ENCODE measurements at regions not wholly inside any gene's neighbourhood (a gene's known extent, or its start where the extent isn't known, plus 50 kb on each side); places are given as distances from the start of the nearest gene placed in this dataset.

GRCh38 chr2:208654056-208654455 is 247.5 kb downstream of the PTH2R start:
- DNase-seq (ENCODE audit: low read depth): no peak

DNA sequence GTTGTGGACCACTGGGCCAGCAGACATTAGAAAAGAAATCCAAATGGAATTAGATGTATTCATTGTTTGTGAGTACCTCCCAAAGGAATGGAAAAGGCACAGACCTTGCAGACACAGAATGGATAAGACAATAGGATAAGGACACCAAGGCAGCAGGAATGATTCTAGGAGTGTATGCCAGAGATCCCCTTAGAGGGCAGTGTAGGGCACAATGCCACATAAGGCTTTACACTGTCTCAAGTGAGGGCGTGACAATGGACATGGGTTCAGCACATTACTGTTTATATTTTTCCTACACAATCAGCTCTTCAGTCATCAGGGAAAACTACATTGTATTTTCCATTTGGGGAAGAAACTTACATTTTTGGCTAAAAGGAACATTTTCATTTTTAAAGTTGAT is 250.9 kb downstream of the PTH2R start:
- DNase-seq (ENCODE audit: low read depth): peak; percentile 11
- TF ChIP-seq, protein P1, sequence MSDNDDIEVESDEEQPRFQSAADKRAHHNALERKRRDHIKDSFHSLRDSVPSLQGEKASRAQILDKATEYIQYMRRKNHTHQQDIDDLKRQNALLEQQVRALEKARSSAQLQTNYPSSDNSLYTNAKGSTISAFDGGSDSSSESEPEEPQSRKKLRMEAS (IDR thresholded peaks at IDR 0.05; ENCODE audit: low read depth, low read length): no peak
- TF ChIP-seq CTCF (IDR thresholded peaks at IDR 0.05; ENCODE audit: low read depth, low read length): no peak
- H3K4me3 ChIP-seq (ENCODE audit: low read depth, low read length): no peak overlapping the region

More at GRCh38 chr2:208654056-208654455, 247.5 kb downstream of the PTH2R start:
- TF ChIP-seq, protein P1 (IDR thresholded peaks at IDR 0.05; ENCODE audit: low read depth, low read length): no peak
- TF ChIP-seq CTCF (IDR thresholded peaks at IDR 0.05; ENCODE audit: low read depth, low read length): no peak
- no peak for TF ChIP-seq MYC (IDR thresholded peaks at IDR 0.05; ENCODE audit: low read depth, low read length)
- no peak overlapping the region for H3K4me3 ChIP-seq (ENCODE audit: low read depth, low read length)

GRCh38 chr2:208669394-208669793 is 262.8 kb downstream of the PTH2R start:
- no peak for DNase-seq (ENCODE audit: low read depth)
- no peak overlapping the region for H3K4me3 ChIP-seq (ENCODE audit: low read depth, low read length)
- TF ChIP-seq CTCF (IDR thresholded peaks at IDR 0.05; ENCODE audit: low read depth, low read length) (no peak), POLR2A (IDR thresholded peaks at IDR 0.05; ENCODE audit: extremely low read depth, insufficient read length) (no peak), MYC (IDR thresholded peaks at IDR 0.05; ENCODE audit: low read depth, low read length) (no peak)
- TF ChIP-seq, protein P1 (IDR thresholded peaks at IDR 0.05; ENCODE audit: low read depth, low read length): no peak

DNA sequence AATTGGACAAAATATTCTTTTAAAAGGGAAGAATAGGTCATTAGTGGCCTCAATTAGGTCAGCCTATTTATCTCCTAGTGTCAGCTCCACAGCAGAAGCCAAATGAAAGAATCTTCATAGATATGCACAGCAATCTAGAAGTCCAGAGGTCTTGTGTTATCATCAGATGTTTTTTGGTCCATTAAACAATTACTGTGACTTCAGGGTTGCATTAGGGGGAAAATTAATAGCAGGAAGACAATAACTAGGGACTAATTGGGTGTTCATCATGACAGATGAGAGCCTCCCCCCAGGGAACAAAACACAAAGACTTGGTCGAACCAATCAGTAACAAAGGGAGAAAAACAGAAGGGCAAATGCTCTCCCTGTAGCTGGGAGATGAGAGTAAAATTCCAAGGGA is 264.7 kb downstream of the PTH2R start:
- H3K4me3 ChIP-seq (ENCODE audit: low read depth, low read length): no peak overlapping the region
- DNase-seq (ENCODE audit: low read depth): no peak
- no peak for TF ChIP-seq MYC (IDR thresholded peaks at IDR 0.05; ENCODE audit: low read depth, low read length)
- no peak for TF ChIP-seq POLR2A (IDR thresholded peaks at IDR 0.05; ENCODE audit: extremely low read depth, insufficient read length)
- TF ChIP-seq CTCF (IDR thresholded peaks at IDR 0.05; ENCODE audit: low read depth, low read length): no peak
- TF ChIP-seq, protein P1 (IDR thresholded peaks at IDR 0.05; ENCODE audit: low read depth, low read length): no peak

GRCh38 chr2:208671886-208672680 is 265.5 kb downstream of the PTH2R start:
- H3K4me3 ChIP-seq (ENCODE audit: low read depth, low read length): no peak overlapping the region
- no peak for DNase-seq (ENCODE audit: low read depth)
- TF ChIP-seq, protein P1 (IDR thresholded peaks at IDR 0.05; ENCODE audit: low read depth, low read length): no peak
- TF ChIP-seq MYC (IDR thresholded peaks at IDR 0.05; ENCODE audit: low read depth, low read length) (no peak), POLR2A (IDR thresholded peaks at IDR 0.05; ENCODE audit: extremely low read depth, insufficient read length) (no peak), CTCF (IDR thresholded peaks at IDR 0.05; ENCODE audit: low read depth, low read length) (no peak)

Measured in NB4 (cell line).